ENCODE measurements at regions not wholly inside any gene's neighbourhood (a gene's known extent, or its start where the extent isn't known, plus 50 kb on each side); places are given as distances from the start of the nearest gene placed in this dataset.

- no peak overlapping the region for H3K27ac ChIP-seq
- H3K4me2 ChIP-seq (ENCODE audit: low read length): no peak overlapping the region
- no peaks in the 10 kb centered on the region for H3K9me3 ChIP-seq (ENCODE audit: control insufficient read depth, low read length)
- H3K36me3 ChIP-seq (ENCODE audit: control insufficient read depth, insufficient read depth, low read length): no peaks in the 10 kb centered on the region
- H3K9ac ChIP-seq: no peak overlapping the region
- H3K27me3 ChIP-seq (ENCODE audit: control insufficient read depth, insufficient read depth, low read length): no peaks in the 10 kb centered on the region
- no peaks in the 10 kb centered on the region for H3K79me2 ChIP-seq
- no peak overlapping the region for H3K4me3 ChIP-seq (ENCODE audit: low read depth, low read length)
- H2AFZ ChIP-seq: no peak overlapping the region
- TF ChIP-seq CTCF (IDR thresholded peaks at IDR 0.05): no peak
- H3K4me1 ChIP-seq: peaks cover 30% of the 10 kb centered on the region
These were observed 744.2 kb downstream of the MAFB start for GRCh38 chr20:39944861-39945260.

- no peak overlapping the region for H3K9ac ChIP-seq
- H3K79me2 ChIP-seq: no peaks in the 10 kb centered on the region
- no peak overlapping the region for H3K4me3 ChIP-seq (ENCODE audit: low read depth, low read length)
- no peaks in the 10 kb centered on the region for H3K27me3 ChIP-seq (ENCODE audit: control insufficient read depth, insufficient read depth, low read length)
- no peaks in the 10 kb centered on the region for H3K9me3 ChIP-seq (ENCODE audit: control insufficient read depth, low read length)
- no peak for TF ChIP-seq CTCF (IDR thresholded peaks at IDR 0.05)
- no peak overlapping the region for H2AFZ ChIP-seq
- no peak overlapping the region for H3K27ac ChIP-seq
- no peak overlapping the region for H3K4me2 ChIP-seq (ENCODE audit: low read length)
- peaks cover 25% of the 10 kb centered on the region for H3K4me1 ChIP-seq
- no peaks in the 10 kb centered on the region for H3K36me3 ChIP-seq (ENCODE audit: control insufficient read depth, insufficient read depth, low read length)
These were observed 745.7 kb downstream of the MAFB start for GRCh38 chr20:39943336-39943735.

- Histone ChIP-seq H2AFZ (peak overlapping the region; percentile 43), H3K27ac (no peak overlapping the region), H3K4me3 (ENCODE audit: low read depth, low read length) (no peak overlapping the region), H3K9me3 (ENCODE audit: control insufficient read depth, low read length) (no peaks in the 10 kb centered on the region), H3K4me1 (peaks cover 10% of the 10 kb centered on the region), H3K79me2 (no peaks in the 10 kb centered on the region), H3K9ac (no peak overlapping the region), H3K36me3 (ENCODE audit: control insufficient read depth, insufficient read depth, low read length) (no peaks in the 10 kb centered on the region), H3K27me3 (ENCODE audit: control insufficient read depth, insufficient read depth, low read length) (no peaks in the 10 kb centered on the region), H3K4me2 (ENCODE audit: low read length) (no peak overlapping the region)
- TF ChIP-seq CTCF (IDR thresholded peaks at IDR 0.05): no peak
These were observed 747.8 kb downstream of the MAFB start for GRCh38 chr20:39941245-39941644.

- TF ChIP-seq CTCF (IDR thresholded peaks at IDR 0.05): no peak
- Histone ChIP-seq H3K27ac (no peak overlapping the region), H3K9ac (no peak overlapping the region)
These were observed 749.7 kb downstream of the MAFB start for GRCh38 chr20:39939241-39939865.

GRCh38 chr20:39936401-39936800 lies 752.6 kb downstream of the MAFB start:
- Histone ChIP-seq H3K27ac (no peak overlapping the region), H3K36me3 (ENCODE audit: control insufficient read depth, insufficient read depth, low read length) (no peaks in the 10 kb centered on the region), H3K79me2 (no peaks in the 10 kb centered on the region), H3K4me3 (ENCODE audit: low read depth, low read length) (no peak overlapping the region), H3K4me2 (ENCODE audit: low read length) (no peak overlapping the region), H3K9ac (no peak overlapping the region), H3K9me3 (ENCODE audit: control insufficient read depth, low read length) (no peaks in the 10 kb centered on the region), H2AFZ (no peak overlapping the region), H3K4me1 (peaks cover 10% of the 10 kb centered on the region), H3K27me3 (ENCODE audit: control insufficient read depth, insufficient read depth, low read length) (no peaks in the 10 kb centered on the region)
- TF ChIP-seq CTCF (IDR thresholded peaks at IDR 0.05): no peak

More at GRCh38 chr20:39939241-39939865, 749.7 kb downstream of the MAFB start:
- Histone ChIP-seq H2AFZ (no peak overlapping the region), H3K9me3 (ENCODE audit: control insufficient read depth, low read length) (no peaks in the 10 kb centered on the region), H3K36me3 (ENCODE audit: control insufficient read depth, insufficient read depth, low read length) (no peaks in the 10 kb centered on the region), H3K4me3 (ENCODE audit: low read depth, low read length) (no peak overlapping the region), H3K27me3 (ENCODE audit: control insufficient read depth, insufficient read depth, low read length) (no peaks in the 10 kb centered on the region), H3K4me1 (peaks cover 10% of the 10 kb centered on the region), H3K4me2 (ENCODE audit: low read length) (no peak overlapping the region), H3K79me2 (no peaks in the 10 kb centered on the region)

Measured in parathyroid adenoma (tissue), 2 donors.